ENCODE measurements at regions not wholly inside any gene's neighbourhood (a gene's known extent, or its start where the extent isn't known, plus 50 kb on each side); places are given as distances from the start of the nearest gene placed in this dataset.

DNA sequence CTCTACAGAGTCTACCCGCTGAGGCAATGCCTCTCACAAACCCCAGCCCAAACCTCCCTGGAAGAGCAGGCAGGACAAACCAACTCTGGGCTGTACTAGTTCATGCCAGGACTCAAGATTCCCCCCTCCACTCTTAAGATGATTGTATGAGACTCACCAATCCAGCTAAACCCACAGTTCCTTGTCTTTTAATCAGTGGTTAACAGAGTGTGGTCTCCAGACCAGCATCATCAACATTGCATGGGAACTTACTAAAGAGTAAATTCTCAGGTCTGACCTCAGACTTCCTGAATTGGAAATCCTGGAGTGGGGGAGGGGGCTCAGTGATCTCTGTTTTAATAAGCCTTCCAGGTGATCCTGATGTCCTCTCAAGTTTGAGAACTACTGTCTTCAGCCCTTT lies 240.9 kb downstream of the GAS1 start:
- TF ChIP-seq FOXP1 (CRISPR knock-in tag; IDR thresholded peaks at IDR 0.05) (no peak), POLR2A (conservative IDR thresholded peaks at IDR 0.05) (no peak), ESRRA (IDR thresholded peaks at IDR 0.05; ENCODE audit: borderline replicate concordance, low read depth) (no peak), TBP (optimal IDR thresholded peaks at IDR 0.05; ENCODE audit: low read depth, low read length) (no peak), BHLHE40 (IDR thresholded peaks at IDR 0.05; ENCODE audit: low read length) (no peak), BRCA1 (IDR thresholded peaks at IDR 0.05) (no peak), BRCA1 (CRISPR knock-in tag; IDR thresholded peaks at IDR 0.05) (no peak), PHF8 (IDR thresholded peaks at IDR 0.05; ENCODE audit: borderline replicate concordance, low read length) (no peak), CBX2 (IDR thresholded peaks at IDR 0.05; ENCODE audit: insufficient read depth, low read length, poor library complexity, severe bottlenecking) (no peak), ZBED1 (IDR thresholded peaks at IDR 0.05) (no peak), RCOR1 (IDR thresholded peaks at IDR 0.05; ENCODE audit: borderline replicate concordance in 1 of 2, low read depth in 2 of 2, low read length in 2 of 2) (no peak)
- TF ChIP-seq, protein P1, sequence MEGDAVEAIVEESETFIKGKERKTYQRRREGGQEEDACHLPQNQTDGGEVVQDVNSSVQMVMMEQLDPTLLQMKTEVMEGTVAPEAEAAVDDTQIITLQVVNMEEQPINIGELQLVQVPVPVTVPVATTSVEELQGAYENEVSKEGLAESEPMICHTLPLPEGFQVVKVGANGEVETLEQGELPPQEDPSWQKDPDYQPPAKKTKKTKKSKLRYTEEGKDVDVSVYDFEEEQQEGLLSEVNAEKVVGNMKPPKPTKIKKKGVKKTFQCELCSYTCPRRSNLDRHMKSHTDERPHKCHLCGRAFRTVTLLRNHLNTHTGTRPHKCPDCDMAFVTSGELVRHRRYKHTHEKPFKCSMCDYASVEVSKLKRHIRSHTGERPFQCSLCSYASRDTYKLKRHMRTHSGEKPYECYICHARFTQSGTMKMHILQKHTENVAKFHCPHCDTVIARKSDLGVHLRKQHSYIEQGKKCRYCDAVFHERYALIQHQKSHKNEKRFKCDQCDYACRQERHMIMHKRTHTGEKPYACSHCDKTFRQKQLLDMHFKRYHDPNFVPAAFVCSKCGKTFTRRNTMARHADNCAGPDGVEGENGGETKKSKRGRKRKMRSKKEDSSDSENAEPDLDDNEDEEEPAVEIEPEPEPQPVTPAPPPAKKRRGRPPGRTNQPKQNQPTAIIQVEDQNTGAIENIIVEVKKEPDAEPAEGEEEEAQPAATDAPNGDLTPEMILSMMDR (IDR thresholded peaks at IDR 0.05 in 2 of 3, conservative IDR thresholded peaks at IDR 0.05 in 1 of 3; ENCODE audit: insufficient read depth in 2 of 3, low read depth in 1 of 3, low read length in 3 of 3): no peak

Data from K562 (cell line).